ENCODE measurements at regions not wholly inside any gene's neighbourhood (a gene's known extent, or its start where the extent isn't known, plus 50 kb on each side); places are given as distances from the start of the nearest gene placed in this dataset.

DNA sequence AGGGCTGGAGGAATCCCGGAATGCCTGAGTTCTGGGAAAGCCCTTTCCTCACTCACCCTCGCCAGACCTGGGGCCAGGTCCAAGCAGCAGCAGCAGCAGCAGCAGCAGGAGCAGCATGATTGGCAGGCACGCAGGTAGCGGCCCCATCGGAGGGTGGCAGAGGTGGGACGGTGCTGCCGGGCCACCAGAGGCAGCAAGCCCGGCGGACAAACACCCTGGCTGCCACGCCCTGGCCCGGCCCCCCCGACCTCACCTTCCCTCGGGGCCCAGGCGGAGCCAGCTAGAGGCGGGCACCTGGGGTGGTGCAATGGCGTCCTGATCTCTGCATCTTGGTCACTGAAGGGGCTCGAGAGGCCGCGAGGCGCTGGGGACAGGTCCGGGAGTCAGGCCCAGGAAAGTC is 122.4 kb downstream of the LAT start:
- TF ChIP-seq POLR2A (IDR thresholded peaks at IDR 0.05): no peak
- TF ChIP-seq, protein P1, sequence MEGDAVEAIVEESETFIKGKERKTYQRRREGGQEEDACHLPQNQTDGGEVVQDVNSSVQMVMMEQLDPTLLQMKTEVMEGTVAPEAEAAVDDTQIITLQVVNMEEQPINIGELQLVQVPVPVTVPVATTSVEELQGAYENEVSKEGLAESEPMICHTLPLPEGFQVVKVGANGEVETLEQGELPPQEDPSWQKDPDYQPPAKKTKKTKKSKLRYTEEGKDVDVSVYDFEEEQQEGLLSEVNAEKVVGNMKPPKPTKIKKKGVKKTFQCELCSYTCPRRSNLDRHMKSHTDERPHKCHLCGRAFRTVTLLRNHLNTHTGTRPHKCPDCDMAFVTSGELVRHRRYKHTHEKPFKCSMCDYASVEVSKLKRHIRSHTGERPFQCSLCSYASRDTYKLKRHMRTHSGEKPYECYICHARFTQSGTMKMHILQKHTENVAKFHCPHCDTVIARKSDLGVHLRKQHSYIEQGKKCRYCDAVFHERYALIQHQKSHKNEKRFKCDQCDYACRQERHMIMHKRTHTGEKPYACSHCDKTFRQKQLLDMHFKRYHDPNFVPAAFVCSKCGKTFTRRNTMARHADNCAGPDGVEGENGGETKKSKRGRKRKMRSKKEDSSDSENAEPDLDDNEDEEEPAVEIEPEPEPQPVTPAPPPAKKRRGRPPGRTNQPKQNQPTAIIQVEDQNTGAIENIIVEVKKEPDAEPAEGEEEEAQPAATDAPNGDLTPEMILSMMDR (IDR thresholded peaks at IDR 0.05): no peak
